A673 (cell line): ENCODE measurements at regions not wholly inside any gene's neighbourhood (a gene's known extent, or its start where the extent isn't known, plus 50 kb on each side); places are given as distances from the start of the nearest gene placed in this dataset.

Experiments used
- CTCF ChIP-seq: fragments of 300-800, 200-600 bp; sonication (generic); conservative IDR thresholded peaks from 2 replicates; pipeline ENCODE4 v1.5.1; 2017; ENCODE audit warnings: low read depth, mild to moderate bottlenecking, antibody characterized with exemption, low read length, moderate library complexity, mixed read lengths
- EZH2 ChIP-seq: fragments of 200-600 bp; sonication (generic); IDR thresholded peaks from 2 replicates; pipeline ENCODE4 v1.6.1; 2017; ENCODE audit warnings: borderline replicate concordance, low read depth, mild to moderate bottlenecking, mixed read lengths, antibody characterized with exemption, low read length; ENCODE audit not compliant: poor library complexity, severe bottlenecking

- no peak for TF ChIP-seq CTCF
- no peak for TF ChIP-seq EZH2
Observed at GRCh38 chr3:197427021-197427420, 128.6 kb upstream of the DLG1 start.
